Epithelial cell of proximal tubule (primary cell): ENCODE measurements at regions not wholly inside any gene's neighbourhood (a gene's known extent, or its start where the extent isn't known, plus 50 kb on each side); places are given as distances from the start of the nearest gene placed in this dataset.
A peak's percentile ranks its signal among the peaks of the same experiment; 100 is the strongest.

ENCODE experiments used
- DNase-seq: peaks from one replicate; pipeline ENCODE4 v3.0.0-alpha.2; 2011; ENCODE audit warnings: low read depth
- H3K4me3 ChIP-seq: 2 replicates; pipeline ENCODE4 v1.5.1; 2011; ENCODE audit warnings: low read depth, mild to moderate bottlenecking, low read length
- CTCF ChIP-seq: conservative IDR thresholded peaks from 2 replicates; pipeline ENCODE4 v1.5.1; 2012; ENCODE audit warnings: low read depth, mild to moderate bottlenecking, low read length

GRCh38 chr20:56171087-56172012 lies 77.2 kb upstream of the MC3R start:
- no peak overlapping the region for H3K4me3 ChIP-seq
- DNase-seq, result no peak
- peak; percentile 55 for TF ChIP-seq CTCF

GRCh38 chr20:56173438-56173837 lies 75.1 kb upstream of the MC3R start:
- no peak for TF ChIP-seq CTCF
- no peak overlapping the region for H3K4me3 ChIP-seq
- no peak for DNase-seq

GRCh38 chr20:56174416-56174815 lies 74.1 kb upstream of the MC3R start:
- DNase-seq, result no peak
- TF ChIP-seq CTCF, result no peak
- no peak overlapping the region for H3K4me3 ChIP-seq

- no peak overlapping the region for H3K4me3 ChIP-seq
- no peak for DNase-seq
- TF ChIP-seq CTCF, result no peak
These were observed 72.6 kb upstream of the MC3R start for GRCh38 chr20:56175884-56176283.

- DNase-seq, result no peak
- TF ChIP-seq CTCF, result no peak
- H3K4me3 ChIP-seq, result no peak overlapping the region
These were observed 70.3 kb upstream of the MC3R start for GRCh38 chr20:56178219-56178618.

- TF ChIP-seq CTCF, result no peak
- H3K4me3 ChIP-seq, result no peak overlapping the region
- no peak for DNase-seq
These were observed 69.5 kb upstream of the MC3R start for GRCh38 chr20:56179051-56179450.

GRCh38 chr20:56181583-56181982 lies 66.9 kb upstream of the MC3R start:
- no peak overlapping the region for H3K4me3 ChIP-seq
- peak; percentile 51 for TF ChIP-seq CTCF
- DNase-seq, result no peak
